SK-N-MC (cell line): ENCODE measurements at regions not wholly inside any gene's neighbourhood (a gene's known extent, or its start where the extent isn't known, plus 50 kb on each side); places are given as distances from the start of the nearest gene placed in this dataset.

Experiments
- DNase-seq: peaks from one replicate; pipeline ENCODE4 v3.0.0-alpha.2; 2011; ENCODE audit warnings: low read depth, low spot score
- H3K27ac ChIP-seq: fragments of 200-600 bp; sonication (generic); 2 replicates; pipeline ENCODE4 v1.5.1; 2016; ENCODE audit warnings: mixed run types
- H3K36me3 ChIP-seq: fragments of 200-600 bp; sonication (generic); 2 replicates; pipeline ENCODE4 v1.6.1; 2017; ENCODE audit warnings: antibody characterized with exemption, low read length, mixed read lengths; ENCODE audit not compliant: insufficient read depth
- H3K4me3 ChIP-seq: fragments of 200-600 bp; sonication (generic); 2 replicates; pipeline ENCODE4 v1.5.1; 2016
- H3K9ac ChIP-seq: fragments of 200-600 bp; sonication (generic); 2 replicates; pipeline ENCODE4 v1.8.0; 2017; ENCODE audit warnings: mixed run types, mixed read lengths; ENCODE audit not compliant: insufficient read length
- H3K9me3 ChIP-seq: fragments of 200-600 bp; sonication (generic); 2 replicates; pipeline ENCODE4 v1.6.1; 2017; ENCODE audit warnings: low read depth, mild to moderate bottlenecking, antibody characterized with exemption, low read length, moderate library complexity, mixed read lengths
- EZH2 ChIP-seq: fragments of 200-600 bp; sonication (generic); IDR thresholded peaks from one replicate; pipeline ENCODE4 v1.6.1; 2017; ENCODE audit warnings: antibody characterized with exemption
- FOXP2 ChIP-seq: optimal IDR thresholded peaks from 2 replicates; pipeline ENCODE3; 2011; ENCODE audit warnings: mild to moderate bottlenecking, moderate library complexity; ENCODE audit not compliant: insufficient read depth; ENCODE audit errors: extremely low read length, control extremely low read depth
- POLR2AphosphoS5 ChIP-seq: IDR thresholded peaks from 2 replicates; pipeline ENCODE4 v1.6.1; 2012; ENCODE audit warnings: mild to moderate bottlenecking, low read depth, low read length, borderline replicate concordance

DNA sequence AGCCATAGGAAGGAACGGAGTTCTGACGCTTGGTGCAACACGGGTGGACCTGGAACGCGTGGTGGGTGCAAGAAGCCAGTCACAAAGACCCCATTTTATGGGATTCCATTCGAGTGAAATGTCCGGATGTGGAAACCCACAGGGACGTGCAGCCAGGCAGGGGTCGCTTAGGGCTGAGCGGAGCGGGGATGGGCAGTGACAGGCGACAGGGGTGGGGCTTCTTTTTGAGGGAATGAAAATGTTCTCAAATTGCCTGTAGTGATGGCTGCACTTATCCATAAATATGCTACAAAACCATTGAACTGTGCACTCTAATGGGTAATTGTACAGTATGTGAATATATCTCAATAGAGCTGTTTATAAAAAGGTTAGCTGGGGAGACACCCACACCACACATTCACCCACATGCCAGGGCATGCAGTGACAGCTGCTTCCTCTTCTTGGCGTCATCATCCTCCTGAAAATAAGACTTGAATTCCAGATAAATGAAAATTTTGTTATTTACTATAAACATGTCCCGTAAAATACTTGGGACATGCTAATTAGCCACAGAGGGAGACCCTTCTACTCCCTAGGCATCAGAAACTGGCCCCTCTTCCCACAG lies 71.3 kb upstream of the OLFM1 start:
- DNase-seq: no peak
- Histone ChIP-seq H3K27ac (no peak overlapping the region), H3K36me3 (no peaks in the 10 kb centered on the region), H3K4me3 (no peak overlapping the region), H3K9ac (no peak overlapping the region), H3K9me3 (no peaks in the 10 kb centered on the region)
- TF ChIP-seq EZH2 (no peak), FOXP2 (no peak), POLR2AphosphoS5 (no peak)

DNA sequence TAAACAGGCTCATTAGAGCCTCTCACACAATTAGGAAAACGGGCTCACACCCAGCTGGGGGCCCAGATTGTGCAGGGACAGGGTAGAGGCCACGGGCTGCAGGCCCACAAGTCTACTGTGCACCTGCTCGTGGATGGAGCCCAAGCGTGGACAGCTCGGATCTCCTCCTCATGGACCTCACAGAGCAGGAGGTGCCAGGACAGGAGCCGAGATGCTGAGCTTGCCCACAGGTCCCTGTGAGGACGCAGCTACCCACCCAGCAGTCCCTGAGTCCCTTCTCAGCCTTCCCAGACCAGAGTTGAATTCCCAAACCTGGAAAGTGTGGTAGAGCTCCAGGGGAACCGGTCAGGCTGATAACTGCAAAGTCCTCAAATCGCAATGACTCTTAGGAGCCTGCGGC lies 70.6 kb upstream of the OLFM1 start:
- no peak for DNase-seq
- Histone ChIP-seq H3K9ac (no peak overlapping the region), H3K36me3 (no peaks in the 10 kb centered on the region), H3K9me3 (no peaks in the 10 kb centered on the region), H3K4me3 (no peak overlapping the region), H3K27ac (no peak overlapping the region)
- no peak for TF ChIP-seq POLR2AphosphoS5
- TF ChIP-seq EZH2: no peak
- TF ChIP-seq FOXP2: no peak

DNA sequence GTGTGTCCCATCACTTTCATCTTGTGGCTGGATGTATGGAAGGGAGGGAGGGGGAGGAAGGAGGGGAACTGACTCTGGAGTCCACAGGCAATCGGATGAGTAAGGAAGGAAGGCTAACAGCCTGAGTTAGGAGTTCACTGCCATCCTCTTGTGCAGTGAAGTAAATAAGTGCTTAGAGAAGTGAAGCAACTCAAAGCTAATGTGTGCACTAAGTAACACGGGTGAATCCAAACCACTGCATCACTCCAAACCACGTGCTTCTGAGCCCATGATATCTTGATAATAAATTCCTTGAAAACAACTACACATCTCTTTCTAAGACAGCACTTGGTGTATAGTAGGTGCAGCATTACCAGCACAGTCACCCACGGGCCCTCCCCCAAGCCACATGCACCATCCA lies 69.6 kb upstream of the OLFM1 start:
- Histone ChIP-seq H3K27ac (no peak overlapping the region), H3K9ac (no peak overlapping the region), H3K9me3 (no peaks in the 10 kb centered on the region), H3K36me3 (no peaks in the 10 kb centered on the region), H3K4me3 (no peak overlapping the region)
- TF ChIP-seq FOXP2 (no peak), POLR2AphosphoS5 (no peak), EZH2 (no peak)
- DNase-seq: no peak

DNA sequence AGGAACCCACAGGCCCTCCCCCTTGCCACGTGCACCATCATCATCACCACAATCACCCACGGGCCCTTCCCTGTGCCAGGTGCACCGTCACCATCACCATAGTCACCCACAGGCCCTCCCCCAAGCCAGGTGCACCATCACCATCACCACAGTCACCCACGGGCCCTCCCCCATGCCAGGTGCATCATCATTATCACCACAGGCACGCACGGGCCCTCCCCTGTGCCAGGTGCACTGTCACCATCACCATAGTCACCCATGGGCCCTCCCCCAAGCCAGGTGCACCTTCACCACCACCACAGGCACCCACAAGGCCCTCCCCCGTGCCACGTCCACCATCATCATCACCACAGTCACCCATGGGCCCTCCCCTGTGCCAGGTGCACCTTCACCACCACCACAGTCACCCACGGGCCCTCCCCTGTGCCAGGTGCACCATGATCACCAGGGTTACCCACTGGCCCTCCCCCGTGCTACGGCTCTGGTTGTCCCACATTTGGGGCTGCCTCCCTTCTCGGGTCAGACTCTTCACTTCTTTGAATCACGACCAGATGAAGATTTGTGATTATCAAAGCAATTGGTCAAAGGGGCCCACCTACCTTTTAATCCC lies 69.1 kb upstream of the OLFM1 start:
- Histone ChIP-seq H3K27ac (no peak overlapping the region), H3K9ac (no peak overlapping the region), H3K4me3 (no peak overlapping the region), H3K9me3 (no peaks in the 10 kb centered on the region), H3K36me3 (no peaks in the 10 kb centered on the region)
- DNase-seq: no peak
- no peak for TF ChIP-seq FOXP2
- no peak for TF ChIP-seq EZH2
- no peak for TF ChIP-seq POLR2AphosphoS5

DNA sequence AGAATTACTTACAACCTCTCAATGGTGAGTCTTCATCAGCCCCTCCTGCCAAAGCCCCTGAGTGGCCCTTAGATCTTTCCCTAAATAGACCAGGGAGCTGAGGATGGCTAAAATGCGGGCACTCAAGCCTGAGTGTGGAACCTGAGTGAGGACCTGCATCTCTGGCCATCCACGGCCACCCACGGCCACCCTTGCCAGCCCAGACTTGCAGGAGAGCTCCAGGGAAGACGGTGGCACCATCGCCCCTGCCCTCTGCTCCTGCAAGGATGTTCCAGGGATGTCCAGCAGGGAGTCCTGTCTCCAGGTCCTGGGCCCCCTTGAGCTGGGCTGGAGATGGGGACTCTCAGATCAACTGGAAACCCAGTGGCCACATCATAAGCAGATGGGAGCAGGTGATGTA lies 68.2 kb upstream of the OLFM1 start:
- H3K9ac ChIP-seq: no peak overlapping the region
- no peak overlapping the region for H3K27ac ChIP-seq
- no peaks in the 10 kb centered on the region for H3K9me3 ChIP-seq
- no peak for DNase-seq
- TF ChIP-seq FOXP2 (no peak), POLR2AphosphoS5 (no peak), EZH2 (no peak)
- no peaks in the 10 kb centered on the region for H3K36me3 ChIP-seq
- H3K4me3 ChIP-seq: no peak overlapping the region

DNA sequence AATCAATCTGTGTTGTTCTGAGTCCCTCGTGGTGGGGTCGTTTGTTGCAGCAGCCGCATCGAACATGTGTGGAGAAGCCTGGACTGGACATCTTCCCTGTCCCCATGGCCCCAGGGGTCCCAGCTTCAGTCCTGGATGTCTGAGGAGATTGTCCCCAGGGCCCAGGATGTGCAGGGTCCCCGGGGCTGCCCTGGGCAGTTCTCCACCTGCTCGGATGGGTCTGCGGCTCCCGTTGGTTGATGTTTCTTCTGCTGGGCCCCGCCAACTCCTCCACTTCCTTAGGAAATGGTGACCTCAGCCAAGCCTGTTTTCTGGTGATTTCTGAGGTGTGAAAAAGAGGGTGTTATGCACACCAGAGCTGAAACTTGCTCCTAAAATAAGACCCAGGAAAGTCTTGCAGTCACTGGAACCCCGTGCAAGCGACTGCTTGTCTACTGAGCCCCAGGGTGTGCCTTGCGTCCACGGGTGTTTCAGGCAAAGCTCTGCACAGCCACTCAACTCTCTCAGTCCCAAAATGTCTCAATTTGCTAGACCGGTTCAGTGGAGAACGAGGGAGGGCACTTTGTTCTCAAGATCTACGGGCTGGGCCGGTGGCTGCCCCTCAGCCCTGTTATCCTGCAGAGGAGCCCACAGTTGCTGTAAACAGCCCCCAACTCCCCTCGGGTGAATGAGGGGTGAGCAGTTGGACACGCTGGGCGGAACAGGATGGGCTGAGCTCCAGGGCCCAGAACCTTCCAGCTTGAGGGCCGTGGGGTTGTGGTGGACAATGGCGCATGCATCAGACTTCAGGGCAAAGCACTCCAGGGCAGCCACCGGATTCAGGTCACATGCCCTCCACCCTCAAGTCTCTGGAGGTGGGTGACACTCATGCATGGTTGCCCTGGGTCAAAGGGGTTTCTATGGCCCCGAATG lies 66.7 kb upstream of the OLFM1 start:
- Histone ChIP-seq H3K27ac (no peak overlapping the region), H3K36me3 (no peaks in the 10 kb centered on the region), H3K9ac (no peak overlapping the region), H3K9me3 (no peaks in the 10 kb centered on the region), H3K4me3 (no peak overlapping the region)
- no peak for DNase-seq
- no peak for TF ChIP-seq EZH2
- TF ChIP-seq POLR2AphosphoS5: no peak
- no peak for TF ChIP-seq FOXP2

DNA sequence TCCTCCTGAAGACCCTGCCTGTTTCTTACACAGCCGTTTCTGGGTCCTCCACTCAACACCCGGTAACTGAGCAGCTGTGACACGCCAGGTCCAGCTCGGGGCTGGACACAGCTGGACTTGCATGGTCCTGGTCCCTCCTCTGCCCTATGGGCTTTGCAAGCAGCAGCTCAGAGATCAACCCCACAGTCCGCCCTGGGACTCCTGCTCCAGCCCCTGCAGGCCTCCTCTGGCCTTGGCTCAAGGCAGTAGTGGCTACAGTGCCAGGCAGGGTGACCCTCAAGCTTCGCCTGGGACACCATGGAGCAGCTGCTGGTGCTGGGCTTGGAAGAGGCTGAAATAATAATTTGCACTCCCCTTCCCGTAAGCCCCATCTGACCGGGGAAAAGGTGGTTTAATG lies 66.1 kb upstream of the OLFM1 start:
- TF ChIP-seq POLR2AphosphoS5 (no peak), EZH2 (no peak), FOXP2 (no peak)
- no peaks in the 10 kb centered on the region for H3K9me3 ChIP-seq
- no peak overlapping the region for H3K9ac ChIP-seq
- H3K36me3 ChIP-seq: no peaks in the 10 kb centered on the region
- H3K27ac ChIP-seq: no peak overlapping the region
- no peak for DNase-seq
- no peak overlapping the region for H3K4me3 ChIP-seq

DNA sequence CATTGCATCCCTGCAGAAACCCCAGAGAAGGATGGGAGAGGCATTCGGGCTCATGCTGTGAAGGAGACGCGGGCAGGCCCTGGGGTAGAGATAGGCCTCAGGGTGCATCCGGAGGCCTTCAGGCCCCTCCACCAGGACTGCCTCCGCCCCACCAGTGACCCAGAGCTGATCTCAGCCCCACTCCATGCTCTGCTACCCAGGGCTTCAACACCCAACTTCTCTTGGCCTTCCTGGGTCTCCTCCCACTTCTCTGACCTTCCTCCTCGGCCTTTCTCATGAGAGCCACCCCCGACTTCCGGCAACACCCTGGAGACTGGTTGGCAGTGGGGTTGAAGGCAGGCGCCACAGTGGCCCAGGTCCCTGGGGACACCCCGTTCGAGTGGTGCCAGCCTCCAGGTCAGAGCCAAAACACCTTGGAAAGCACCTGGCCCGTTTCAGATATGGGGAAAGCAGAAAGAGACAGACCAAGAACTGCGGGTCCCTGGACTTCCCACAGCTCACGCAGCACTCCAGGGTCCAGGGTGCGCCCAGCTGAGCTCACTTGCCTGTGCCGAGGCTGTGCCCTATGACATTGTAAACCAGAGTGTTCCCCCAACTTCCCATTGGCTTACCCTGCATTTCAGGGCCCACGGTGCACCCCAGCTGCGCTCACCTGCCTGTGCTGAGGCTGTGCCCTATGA lies 65.1 kb upstream of the OLFM1 start:
- no peaks in the 10 kb centered on the region for H3K9me3 ChIP-seq
- H3K36me3 ChIP-seq: no peaks in the 10 kb centered on the region
- TF ChIP-seq POLR2AphosphoS5 (no peak), EZH2 (no peak), FOXP2 (no peak)
- no peak overlapping the region for H3K4me3 ChIP-seq
- H3K9ac ChIP-seq: no peak overlapping the region
- no peak for DNase-seq
- no peak overlapping the region for H3K27ac ChIP-seq
